Activated naive CD8-positive, alpha-beta T cell treated with anti-CD3 and anti-CD28 coated beads for 36 hours (primary cell): ENCODE measurements at regions not wholly inside any gene's neighbourhood (a gene's known extent, or its start where the extent isn't known, plus 50 kb on each side); places are given as distances from the start of the nearest gene placed in this dataset.
"Not testable (repeated sequence)": the region's sequence is repeated elsewhere in the genome, so short reads cannot be mapped to it uniquely, and the experiment has no call there.

ENCODE experiments used
- DNase-seq: peaks from one replicate; pipeline ENCODE4 v3.0.0; 2021
- H3K27ac Mint-ChIP-seq: one replicate; pipeline ENCODE4 v1.8.0; 2022; ENCODE audit warnings: mild to moderate bottlenecking, moderate library complexity, mixed read lengths
- H3K27me3 Mint-ChIP-seq: one replicate; pipeline ENCODE4 v1.8.0; 2022; ENCODE audit warnings: mild to moderate bottlenecking, mixed read lengths
- H3K36me3 Mint-ChIP-seq: one replicate; pipeline ENCODE4 v1.8.0; 2021; ENCODE audit warnings: mild to moderate bottlenecking, mixed read lengths
- H3K4me1 Mint-ChIP-seq: one replicate; pipeline ENCODE4 v1.8.0; 2021; ENCODE audit warnings: mixed read lengths
- H3K4me3 Mint-ChIP-seq: one replicate; pipeline ENCODE4 v1.8.0; 2022; ENCODE audit warnings: mild to moderate bottlenecking, moderate library complexity, mixed read lengths
- H3K9me3 Mint-ChIP-seq: one replicate; pipeline ENCODE4 v1.8.0; 2022; ENCODE audit warnings: mixed read lengths

- Mint-ChIP-seq H3K9me3 (peaks cover 10% of the 10 kb centered on the region), H3K27ac (no peak overlapping the region), H3K4me3 (no peak overlapping the region), H3K4me1 (no peaks in the 10 kb centered on the region), H3K27me3 (no peaks in the 10 kb centered on the region), H3K36me3 (no peaks in the 10 kb centered on the region)
- no peak for DNase-seq
These were observed 1067.2 kb upstream of the GYPC start for GRCh38 chr2:125588780-125589179.

GRCh38 chr2:125591954-125592353 lies 1064.0 kb upstream of the GYPC start:
- Mint-ChIP-seq H3K4me1 (no peaks in the 10 kb centered on the region), H3K4me3 (no peak overlapping the region), H3K27ac (no peak overlapping the region), H3K36me3 (no peaks in the 10 kb centered on the region), H3K9me3 (peaks cover 10% of the 10 kb centered on the region), H3K27me3 (no peaks in the 10 kb centered on the region)
- no peak for DNase-seq

GRCh38 chr2:125593036-125593435 lies 1062.9 kb upstream of the GYPC start:
- H3K4me1 Mint-ChIP-seq: no peaks in the 10 kb centered on the region

GRCh38 chr2:125596612-125597011 lies 1059.3 kb upstream of the GYPC start:
- H3K27ac Mint-ChIP-seq: no peak overlapping the region
- peaks cover 4% of the 10 kb centered on the region for H3K9me3 Mint-ChIP-seq
- H3K4me3 Mint-ChIP-seq: no peak overlapping the region

More at GRCh38 chr2:125593036-125593435, 1062.9 kb upstream of the GYPC start:
- Mint-ChIP-seq H3K27ac (no peak overlapping the region), H3K9me3 (peaks cover 13% of the 10 kb centered on the region), H3K4me3 (no peak overlapping the region), H3K36me3 (no peaks in the 10 kb centered on the region), H3K27me3 (no peaks in the 10 kb centered on the region)
- no peak for DNase-seq

GRCh38 chr2:125615438-125615837 lies 1040.5 kb upstream of the GYPC start:
- Mint-ChIP-seq H3K4me1 (no peaks in the 10 kb centered on the region), H3K27me3 (no peaks in the 10 kb centered on the region), H3K27ac (no peak overlapping the region), H3K36me3 (no peaks in the 10 kb centered on the region), H3K9me3 (peaks cover 2% of the 10 kb centered on the region), H3K4me3 (no peak overlapping the region)
- no peak for DNase-seq

More at GRCh38 chr2:125596612-125597011, 1059.3 kb upstream of the GYPC start:
- no peaks in the 10 kb centered on the region for H3K27me3 Mint-ChIP-seq
- no peak for DNase-seq
- no peaks in the 10 kb centered on the region for H3K4me1 Mint-ChIP-seq
- no peaks in the 10 kb centered on the region for H3K36me3 Mint-ChIP-seq

- no peak for DNase-seq
- Mint-ChIP-seq H3K4me3 (no peak overlapping the region), H3K9me3 (peaks cover 6% of the 10 kb centered on the region), H3K27ac (no peak overlapping the region), H3K36me3 (no peaks in the 10 kb centered on the region), H3K27me3 (no peaks in the 10 kb centered on the region), H3K4me1 (no peaks in the 10 kb centered on the region)
These were observed 1025.6 kb upstream of the GYPC start for GRCh38 chr2:125630377-125630776.

GRCh38 chr2:125634662-125635061 lies 1021.3 kb upstream of the GYPC start:
- DNase-seq: no peak
- Mint-ChIP-seq H3K4me3 (no peak overlapping the region), H3K27ac (no peak overlapping the region), H3K9me3 (peaks cover 4% of the 10 kb centered on the region), H3K27me3 (peaks cover 5% of the 10 kb centered on the region), H3K4me1 (no peaks in the 10 kb centered on the region), H3K36me3 (no peaks in the 10 kb centered on the region)

GRCh38 chr2:125638345-125638744 lies 1017.6 kb upstream of the GYPC start:
- Mint-ChIP-seq H3K9me3 (peaks cover 2% of the 10 kb centered on the region), H3K36me3 (no peaks in the 10 kb centered on the region), H3K4me1 (no peaks in the 10 kb centered on the region), H3K27me3 (peaks cover 5% of the 10 kb centered on the region), H3K27ac (no peak overlapping the region), H3K4me3 (no peak overlapping the region)
- no peak for DNase-seq

- H3K36me3 Mint-ChIP-seq: no peaks in the 10 kb centered on the region
- H3K9me3 Mint-ChIP-seq: peaks cover 2% of the 10 kb centered on the region
- H3K4me1 Mint-ChIP-seq: no peaks in the 10 kb centered on the region
- no peak for DNase-seq
- no peak overlapping the region for H3K4me3 Mint-ChIP-seq
- peaks cover 5% of the 10 kb centered on the region for H3K27me3 Mint-ChIP-seq
- H3K27ac Mint-ChIP-seq: no peak overlapping the region
These were observed 1013.9 kb upstream of the GYPC start for GRCh38 chr2:125642032-125642431.

- Mint-ChIP-seq H3K27ac (no peak overlapping the region), H3K9me3 (peaks cover 2% of the 10 kb centered on the region), H3K4me1 (no peaks in the 10 kb centered on the region), H3K36me3 (no peaks in the 10 kb centered on the region), H3K27me3 (peaks cover 5% of the 10 kb centered on the region), H3K4me3 (no peak overlapping the region)
- DNase-seq: no peak
These were observed 1012.8 kb upstream of the GYPC start for GRCh38 chr2:125643128-125643527.

GRCh38 chr2:125643585-125643984 lies 1012.4 kb upstream of the GYPC start:
- H3K36me3 Mint-ChIP-seq: no peaks in the 10 kb centered on the region
- DNase-seq: no peak
- H3K27ac Mint-ChIP-seq: no peak overlapping the region
- peaks cover 5% of the 10 kb centered on the region for H3K27me3 Mint-ChIP-seq
- peaks cover 2% of the 10 kb centered on the region for H3K9me3 Mint-ChIP-seq
- no peaks in the 10 kb centered on the region for H3K4me1 Mint-ChIP-seq
- H3K4me3 Mint-ChIP-seq: no peak overlapping the region

- no peak overlapping the region for H3K27ac Mint-ChIP-seq
- no peaks in the 10 kb centered on the region for H3K27me3 Mint-ChIP-seq
- no peak for DNase-seq
- no peak overlapping the region for H3K4me3 Mint-ChIP-seq
- peaks cover 2% of the 10 kb centered on the region for H3K9me3 Mint-ChIP-seq
- H3K36me3 Mint-ChIP-seq: no peaks in the 10 kb centered on the region
- no peaks in the 10 kb centered on the region for H3K4me1 Mint-ChIP-seq
These were observed 1011.7 kb upstream of the GYPC start for GRCh38 chr2:125644257-125644656.

GRCh38 chr2:125652280-125652679 lies 1003.7 kb upstream of the GYPC start:
- no peaks in the 10 kb centered on the region for H3K27me3 Mint-ChIP-seq
- no peaks in the 10 kb centered on the region for H3K36me3 Mint-ChIP-seq
- H3K27ac Mint-ChIP-seq: no peak overlapping the region
- DNase-seq: no peak
- H3K9me3 Mint-ChIP-seq: no peaks in the 10 kb centered on the region
- H3K4me3 Mint-ChIP-seq: no peak overlapping the region
- no peaks in the 10 kb centered on the region for H3K4me1 Mint-ChIP-seq

GRCh38 chr2:125654226-125654625 lies 1001.7 kb upstream of the GYPC start:
- Mint-ChIP-seq H3K36me3 (no peaks in the 10 kb centered on the region), H3K27me3 (no peaks in the 10 kb centered on the region), H3K9me3 (no peaks in the 10 kb centered on the region), H3K4me3 (no peak overlapping the region), H3K27ac (no peak overlapping the region), H3K4me1 (no peaks in the 10 kb centered on the region)
- no peak for DNase-seq

- no peak for DNase-seq
- H3K4me3 Mint-ChIP-seq: no peak overlapping the region
- H3K4me1 Mint-ChIP-seq: no peaks in the 10 kb centered on the region
- H3K27me3 Mint-ChIP-seq: no peaks in the 10 kb centered on the region
- H3K9me3 Mint-ChIP-seq: no peaks in the 10 kb centered on the region
- no peaks in the 10 kb centered on the region for H3K36me3 Mint-ChIP-seq
- no peak overlapping the region for H3K27ac Mint-ChIP-seq
These were observed 999.8 kb upstream of the GYPC start for GRCh38 chr2:125656190-125656589.

GRCh38 chr2:125658583-125658982 lies 997.4 kb upstream of the GYPC start:
- Mint-ChIP-seq H3K4me1 (no peaks in the 10 kb centered on the region), H3K4me3 (no peak overlapping the region), H3K27ac (no peak overlapping the region), H3K27me3 (no peaks in the 10 kb centered on the region), H3K36me3 (no peaks in the 10 kb centered on the region), H3K9me3 (no peaks in the 10 kb centered on the region)
- DNase-seq: no peak

- H3K36me3 Mint-ChIP-seq, H3K27me3 Mint-ChIP-seq, H3K27ac Mint-ChIP-seq, H3K4me1 Mint-ChIP-seq, H3K9me3 Mint-ChIP-seq, H3K4me3 Mint-ChIP-seq, DNase-seq: not testable (repeated sequence)
These were observed 995.6 kb upstream of the GYPC start for GRCh38 chr2:125660369-125660768.
